ENCODE measurements at regions not wholly inside any gene's neighbourhood (a gene's known extent, or its start where the extent isn't known, plus 50 kb on each side); places are given as distances from the start of the nearest gene placed in this dataset.

- no TSS peak for BruUV-seq (replicated peaks)
- POLR2A ChIA-PET, result no interaction called here
- intact Hi-C loops (cut with micrococcal nuclease; ENCODE audit: unreplicated experiment), result no loop called here
- WGBS (ENCODE audit: low lambda C conversion rate), result 85% methylated on average over 2 of the region's 2 CpGs
- FAIRE-seq (no peak), ATAC-seq (no peak), DNase-seq (ENCODE audit: low spot score) (no peak)
- Histone ChIP-seq H3K9ac (ENCODE audit: insufficient read depth, low read depth, low read length) (no peak overlapping the region), H3K79me2 (ENCODE audit: insufficient read depth, low read length) (no peaks in the 10 kb centered on the region), H4K20me1 (ENCODE audit: insufficient read depth, low read length) (no peaks in the 10 kb centered on the region), H3K36me3 (replicated peaks in 1 of 2; ENCODE audit: control insufficient read depth in 1 of 2, insufficient read depth in 2 of 2, low read length in 2 of 2) (no peaks in the 10 kb centered on the region), H3K4me1 (ENCODE audit: insufficient read depth, low read length) (no peaks in the 10 kb centered on the region), H2AFZ (ENCODE audit: low read length) (no peak overlapping the region), H3K4me2 (ENCODE audit: low read depth, low read length) (no peak overlapping the region), H3K27ac (ENCODE audit: extremely low read length, insufficient read depth, low read length) (no peak overlapping the region), H3K27me3 (ENCODE audit: control insufficient read depth in 1 of 2, insufficient read depth in 2 of 2, low read length in 2 of 2) (no peaks in the 10 kb centered on the region), H3K9me3 (ENCODE audit: low read length) (no peaks in the 10 kb centered on the region), H3K4me3 (replicated peaks in 1 of 3; ENCODE audit: insufficient read depth in 1 of 3, low read depth in 2 of 3, low read length in 3 of 3) (no peak overlapping the region)
- no peak for TF ChIP-seq HMG20B (CRISPR knock-in tag; conservative IDR thresholded peaks at IDR 0.05)
- no peak for TF ChIP-seq ZNF616 (CRISPR knock-in tag; IDR thresholded peaks at IDR 0.05; ENCODE audit: low read depth)
- no peak for TF ChIP-seq PHB2 (IDR thresholded peaks at IDR 0.05; ENCODE audit: partially characterized antibody)
- no peak for TF ChIP-seq HNF4G (IDR thresholded peaks at IDR 0.05; ENCODE audit: borderline replicate concordance, low read depth, low read length)
- TF ChIP-seq HNF4G (CRISPR knock-in tag; IDR thresholded peaks at IDR 0.05; ENCODE audit: borderline replicate concordance, low read depth), result no peak
- no peak for TF ChIP-seq JARID2 (CRISPR knock-in tag; IDR thresholded peaks at IDR 0.05; ENCODE audit: insufficient replicate concordance)
- no peak for TF ChIP-seq KLF6 (CRISPR knock-in tag; IDR thresholded peaks at IDR 0.05)
- no peak for TF ChIP-seq ZFP91 (CRISPR knock-in tag; IDR thresholded peaks at IDR 0.05; ENCODE audit: borderline replicate concordance)
- TF ChIP-seq GABPB1 (CRISPR knock-in tag; IDR thresholded peaks at IDR 0.05), result no peak
- TF ChIP-seq ZNF678 (CRISPR knock-in tag; IDR thresholded peaks at IDR 0.05), result no peak
- no peak for TF ChIP-seq UBTF (CRISPR knock-in tag; IDR thresholded peaks at IDR 0.05)
- no peak for TF ChIP-seq USF2 (IDR thresholded peaks at IDR 0.05; ENCODE audit: low read depth, low read length)
- TF ChIP-seq USF2 (CRISPR knock-in tag; IDR thresholded peaks at IDR 0.05; ENCODE audit: borderline replicate concordance), result no peak
- TF ChIP-seq ZNF496 (CRISPR knock-in tag; IDR thresholded peaks at IDR 0.05; ENCODE audit: insufficient replicate concordance), result no peak
- no peak for TF ChIP-seq THAP8 (CRISPR knock-in tag; IDR thresholded peaks at IDR 0.05; ENCODE audit: borderline replicate concordance)
- TF ChIP-seq HCFC1 (IDR thresholded peaks at IDR 0.05; ENCODE audit: low read depth, low read length), result no peak
- TF ChIP-seq KMT2B (CRISPR knock-in tag; IDR thresholded peaks at IDR 0.05), result no peak
- TF ChIP-seq ZNF3 (CRISPR knock-in tag; IDR thresholded peaks at IDR 0.05), result no peak
- no peak for TF ChIP-seq RBAK (CRISPR knock-in tag; IDR thresholded peaks at IDR 0.05)
- in situ Hi-C loops (cut with HindIII; ENCODE audit: extremely low pct_ligation_motif_present, low pct_unique_long_range_greater_than_20kb), result no loop called here
- CTCF ChIA-PET (ENCODE audit: low intra/inter-chr PET ratio, low total read pairs), result no interaction called here
Observed at GRCh38 chr7:12117170-12117569, 93.9 kb upstream of the TMEM106B start.

Measured in HepG2 (cell line).